DMS53 treated with DMSO at 0.1 percent for 48 hours (cell line): ENCODE measurements at regions not wholly inside any gene's neighbourhood (a gene's known extent, or its start where the extent isn't known, plus 50 kb on each side); places are given as distances from the start of the nearest gene placed in this dataset.

Experiments
- DNase-seq: peaks from one replicate; lab custom pipeline; 2025; ENCODE audit not compliant: unreplicated experiment; lab: John Stamatoyannopoulos, UW

DNA sequence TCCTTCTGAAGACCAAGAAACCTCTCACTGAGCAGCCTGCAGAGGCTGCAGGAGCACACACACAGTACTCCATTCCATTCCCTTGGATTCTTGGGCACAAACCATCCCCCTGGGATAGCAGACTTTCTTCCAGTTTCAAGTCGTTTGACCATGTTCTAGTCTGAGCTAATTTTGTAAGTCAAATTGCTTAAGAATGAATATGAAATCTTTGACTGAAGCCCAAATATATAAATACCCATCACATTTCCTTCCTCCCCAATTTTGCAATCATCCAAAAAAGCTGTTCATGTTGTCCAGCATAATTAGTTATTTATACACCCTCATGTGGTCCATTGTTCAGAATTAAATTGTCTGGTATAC lies 231.2 kb upstream of the TPRG1 start:
- DNase-seq = no peak

DNA sequence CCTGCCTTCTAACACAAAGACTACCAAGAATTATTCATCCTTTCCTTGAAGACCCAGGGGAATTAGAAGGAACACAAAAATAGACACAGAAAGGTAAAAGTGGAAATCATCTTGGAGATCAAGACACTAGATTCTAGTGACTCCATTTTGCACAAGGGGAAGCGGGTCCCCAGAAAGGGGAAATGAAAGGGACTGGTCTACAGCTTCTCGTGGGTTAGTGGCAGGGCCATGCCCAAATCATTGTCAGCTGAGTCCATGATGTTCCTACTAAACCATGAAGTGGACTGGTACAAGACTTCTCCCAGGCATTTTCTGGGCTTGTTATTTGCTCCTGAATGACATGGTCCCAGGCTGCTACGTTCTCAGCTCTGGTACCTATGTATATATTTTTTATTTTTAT lies 230.7 kb upstream of the TPRG1 start:
- no peak for DNase-seq

DNA sequence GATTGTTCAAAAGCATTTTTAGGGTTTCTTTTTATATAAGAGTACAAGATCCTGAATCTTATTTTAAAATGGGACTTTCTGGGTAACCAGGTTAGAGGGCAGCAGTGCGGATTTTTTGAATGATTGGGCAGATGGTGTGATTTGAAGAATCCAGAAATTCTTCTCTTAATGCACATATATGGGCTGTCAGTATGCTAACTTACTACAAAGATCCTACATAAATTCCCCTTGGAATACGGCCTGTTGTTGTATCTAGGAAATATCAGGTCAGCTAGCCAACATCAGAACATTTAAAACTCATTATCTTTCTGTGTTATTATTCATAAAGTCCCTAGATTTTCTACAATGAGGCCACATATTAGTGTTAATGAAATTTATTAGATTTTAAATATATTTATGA lies 229.6 kb upstream of the TPRG1 start:
- no peak for DNase-seq

DNA sequence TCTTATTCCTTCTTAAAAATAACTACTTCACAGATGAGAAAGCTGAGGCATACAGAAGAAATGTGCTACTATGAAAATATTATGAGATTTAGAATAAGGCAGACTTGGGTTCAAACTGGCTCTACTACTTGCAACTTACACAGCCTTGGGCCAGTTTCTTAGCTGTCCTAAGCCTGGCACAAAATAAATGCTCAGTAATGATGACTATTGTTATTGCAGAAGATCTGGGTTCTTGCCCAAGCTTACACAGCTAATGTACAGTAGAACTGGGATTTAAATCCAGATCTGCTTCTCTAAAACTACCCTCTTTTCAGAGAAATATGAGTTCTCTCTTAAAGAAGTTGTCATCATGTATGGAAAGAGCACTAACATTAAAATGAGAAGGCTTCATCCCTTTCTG lies 228.2 kb upstream of the TPRG1 start:
- DNase-seq = no peak

DNA sequence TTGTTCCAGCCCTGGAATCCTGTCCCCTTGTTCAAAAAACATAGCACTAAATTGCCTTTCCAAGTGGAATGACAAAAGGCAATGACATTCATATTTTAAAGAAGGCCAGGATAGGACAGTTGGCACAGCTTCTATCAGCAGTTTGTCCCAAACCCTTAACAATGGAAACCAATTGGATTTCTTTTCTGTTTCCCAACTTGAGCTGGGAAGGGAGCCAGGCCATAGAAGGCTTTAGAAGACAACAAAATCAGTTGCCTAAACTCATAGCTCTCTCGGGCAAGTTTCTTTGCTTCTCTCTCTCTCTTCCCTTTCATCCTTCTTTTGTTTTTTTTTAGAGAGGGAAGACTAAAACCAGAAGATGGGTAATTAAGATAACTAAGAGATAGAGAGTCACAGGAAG lies 227.7 kb upstream of the TPRG1 start:
- DNase-seq = no peak

DNA sequence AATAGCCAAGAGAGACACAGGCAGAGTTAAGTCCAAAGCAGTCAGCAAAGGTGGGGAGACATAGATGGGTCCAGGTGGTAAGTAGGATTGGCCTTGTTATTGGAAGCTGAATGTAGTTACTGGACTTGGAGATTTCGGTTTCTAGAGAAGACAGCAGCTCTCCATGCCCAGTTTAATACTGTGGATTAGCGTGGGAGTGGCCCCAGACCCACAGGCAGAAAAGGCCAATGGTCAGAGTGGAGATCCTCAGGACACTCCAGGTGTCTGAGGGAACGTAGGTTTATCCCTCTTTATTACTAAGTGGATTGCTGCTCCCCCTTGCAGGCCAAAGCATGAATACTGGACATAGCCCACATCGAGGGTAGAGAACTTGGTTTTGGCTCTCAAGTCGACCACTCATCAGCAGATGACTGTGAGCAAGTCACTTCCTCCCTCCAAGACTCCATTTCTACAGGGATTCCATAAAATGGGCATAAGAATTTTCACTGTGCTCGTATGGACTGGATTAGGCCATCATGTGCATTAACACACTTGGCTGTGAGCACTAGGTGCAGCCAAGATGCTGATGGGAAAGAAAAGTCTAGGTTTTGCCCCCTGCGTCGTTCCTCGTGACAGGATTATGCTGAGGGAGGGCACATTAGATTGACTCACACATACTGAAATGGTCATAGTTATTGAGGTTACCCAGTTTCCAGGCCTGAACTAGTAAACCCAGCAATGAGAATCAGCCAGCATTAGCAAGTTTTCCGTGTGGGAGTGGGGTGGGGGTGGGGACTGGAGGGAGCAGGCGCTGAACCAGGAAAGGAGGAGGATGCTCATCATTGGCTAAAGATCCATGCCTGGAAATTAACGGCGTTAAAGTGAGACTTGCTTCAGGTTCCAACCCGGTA lies 225.2 kb upstream of the TPRG1 start:
- DNase-seq = no peak

DNA sequence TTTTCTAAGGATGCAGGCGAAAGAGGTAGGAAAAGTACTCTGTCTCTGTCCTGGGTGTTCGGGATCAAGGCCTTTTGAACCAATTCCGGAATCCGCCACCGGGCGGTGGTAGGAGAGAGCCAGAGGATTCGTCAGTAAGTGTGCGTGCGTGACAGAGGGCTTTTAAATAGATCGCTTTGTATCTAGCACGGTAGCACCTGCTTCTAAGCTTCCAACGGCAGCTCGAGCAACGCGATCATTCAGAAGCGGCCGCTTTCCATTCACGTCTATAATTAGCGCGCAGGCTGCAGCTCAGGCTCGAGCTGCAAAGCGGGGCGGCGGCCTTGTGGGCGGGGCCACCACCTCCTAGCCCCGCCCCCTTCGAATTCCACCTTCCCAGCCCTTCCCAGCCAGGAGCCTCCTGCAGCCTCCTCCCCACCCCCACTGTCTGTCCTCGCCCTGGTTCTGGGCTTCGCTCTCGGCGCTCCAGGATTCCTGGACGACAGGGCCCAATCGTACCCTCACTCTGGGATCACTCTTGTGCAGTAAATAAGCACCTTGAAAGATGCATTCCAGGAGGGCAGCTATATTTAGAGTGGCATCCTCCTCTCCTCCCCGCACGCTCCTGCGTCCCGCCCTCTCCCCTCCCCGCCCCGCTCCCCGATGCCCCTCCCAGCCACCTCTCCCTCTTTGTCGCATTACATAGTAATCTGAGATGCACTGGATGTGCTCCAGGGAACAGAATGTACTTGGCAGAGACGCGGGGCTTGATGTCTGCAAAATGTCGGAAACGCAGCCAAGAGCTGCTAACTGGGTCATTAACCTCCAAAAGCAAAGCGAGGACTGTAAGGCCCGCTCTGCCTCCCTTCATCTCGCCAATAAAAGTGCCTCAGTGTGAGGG lies 224.1 kb upstream of the TPRG1 start:
- DNase-seq = peak; percentile 72

DNA sequence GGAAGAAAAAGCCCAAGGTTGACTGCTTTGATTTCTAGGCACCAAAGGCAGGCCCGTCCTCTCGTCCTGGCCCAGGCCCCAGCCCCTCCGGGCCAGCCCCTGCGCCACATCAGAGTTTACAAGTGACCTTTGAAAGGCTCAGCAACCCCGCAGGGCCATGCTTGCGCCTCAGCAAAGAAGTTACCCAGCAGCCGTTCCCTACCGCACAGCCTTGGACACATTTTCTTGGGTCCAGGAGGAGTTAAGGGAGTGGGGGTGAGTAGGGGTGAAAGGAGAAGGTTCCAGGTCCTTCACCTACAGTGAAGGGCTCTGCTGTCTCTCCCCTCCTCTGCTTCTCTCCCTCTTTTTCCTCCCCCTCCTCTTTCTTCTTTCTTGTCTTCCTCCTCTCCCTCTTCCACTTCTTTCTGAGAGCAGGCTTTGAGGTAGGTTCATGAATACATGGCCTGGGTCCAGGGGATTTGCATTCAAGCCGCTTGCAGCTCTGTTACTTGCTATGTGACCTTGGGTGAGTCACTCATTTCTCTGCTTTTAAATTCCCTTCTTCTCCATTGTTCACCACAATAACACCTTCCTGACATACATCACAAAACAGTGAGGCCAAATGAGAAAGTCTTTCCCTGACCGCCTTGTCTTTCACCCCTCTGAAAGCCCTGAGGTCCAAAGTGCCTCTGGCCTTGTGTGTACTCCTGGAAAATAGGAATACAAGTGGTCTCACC lies 223.3 kb upstream of the TPRG1 start:
- DNase-seq = no peak

DNA sequence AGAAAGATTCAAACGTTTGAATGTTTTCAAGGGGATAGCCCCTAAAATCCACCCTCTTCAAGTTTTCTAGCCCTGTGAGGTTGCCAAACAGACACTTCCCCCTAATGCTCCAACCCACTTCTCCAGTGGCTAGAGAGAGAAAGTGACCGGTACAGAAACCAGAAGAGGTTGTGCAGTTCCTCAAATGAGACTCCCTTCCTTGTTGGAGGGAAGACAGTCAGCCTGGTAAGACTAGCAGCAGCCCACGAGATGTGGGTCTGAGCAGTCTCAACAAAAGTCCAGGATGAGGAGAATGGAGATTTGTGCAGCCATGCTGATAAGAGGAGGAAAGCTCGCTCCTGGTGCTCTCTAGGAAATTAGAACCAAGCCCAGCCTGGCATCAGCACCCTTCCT lies 222.8 kb upstream of the TPRG1 start:
- DNase-seq = no peak

DNA sequence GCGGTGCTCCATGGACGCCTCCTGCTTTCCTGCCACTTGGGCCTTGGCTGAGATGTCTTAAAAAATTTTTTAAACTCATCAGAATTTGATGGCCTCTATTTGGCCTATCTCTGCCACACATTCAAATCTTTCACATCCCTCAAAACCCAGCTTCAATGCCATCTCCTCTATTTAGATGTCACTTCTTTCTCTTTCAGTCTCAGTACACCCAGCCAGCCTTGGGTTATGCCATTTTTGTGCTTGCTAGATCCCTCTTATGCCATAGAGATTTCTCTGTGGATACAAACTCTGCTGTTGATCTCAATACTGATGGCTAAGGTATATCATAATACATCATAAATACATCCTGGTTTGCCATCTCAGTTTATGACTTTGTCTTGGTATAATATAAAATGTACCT lies 222.3 kb upstream of the TPRG1 start:
- no peak for DNase-seq

DNA sequence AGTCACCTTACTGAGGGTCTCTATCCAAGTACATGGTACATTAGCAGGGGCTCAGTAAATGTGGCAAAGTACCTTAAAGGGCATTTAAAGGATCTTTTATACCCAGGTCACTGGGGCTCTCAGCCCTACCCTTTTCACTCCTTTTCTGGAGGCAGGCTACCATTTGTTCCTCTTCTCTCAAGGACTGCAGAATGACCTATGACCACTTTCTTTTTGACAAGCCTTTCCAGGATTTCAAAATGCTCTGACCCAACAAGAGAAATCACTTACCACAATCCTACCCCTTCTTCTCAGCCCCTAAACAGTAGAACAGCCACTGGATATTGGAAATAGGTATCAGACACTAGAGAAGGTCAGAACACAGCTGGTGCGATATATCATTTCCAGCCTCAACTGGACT lies 221.8 kb upstream of the TPRG1 start:
- no peak for DNase-seq

DNA sequence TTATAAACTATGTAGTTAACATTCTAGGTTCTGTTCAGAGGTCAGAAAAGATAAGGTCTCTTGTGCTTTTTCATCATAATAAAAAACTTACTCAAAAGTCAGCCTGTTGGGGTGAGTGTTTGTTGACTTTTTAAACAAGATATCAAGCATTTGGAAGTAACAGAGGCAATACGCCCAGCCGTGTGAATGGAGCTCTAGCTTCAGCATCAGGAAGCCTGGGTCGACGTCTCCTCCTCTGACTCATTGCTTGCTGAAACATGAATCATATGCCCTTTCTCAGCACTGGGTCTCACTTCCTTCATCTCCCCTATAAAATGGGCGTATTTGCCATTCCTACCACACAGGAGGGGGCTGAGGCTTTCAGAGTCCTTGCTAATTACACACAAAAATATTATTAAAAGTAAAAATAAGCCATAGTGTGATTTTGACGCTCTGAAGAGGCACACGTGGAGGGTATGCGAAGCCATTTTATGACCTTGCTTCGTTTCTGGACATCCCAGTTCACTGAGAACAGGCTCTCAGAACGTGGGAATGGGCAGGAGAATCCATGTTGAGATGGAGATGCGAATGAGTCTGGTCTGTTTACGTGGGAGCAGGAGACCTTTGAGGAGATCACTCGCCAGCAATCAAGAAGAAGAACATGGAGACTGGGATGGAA lies 220.8 kb upstream of the TPRG1 start:
- peak; percentile 36 for DNase-seq

DNA sequence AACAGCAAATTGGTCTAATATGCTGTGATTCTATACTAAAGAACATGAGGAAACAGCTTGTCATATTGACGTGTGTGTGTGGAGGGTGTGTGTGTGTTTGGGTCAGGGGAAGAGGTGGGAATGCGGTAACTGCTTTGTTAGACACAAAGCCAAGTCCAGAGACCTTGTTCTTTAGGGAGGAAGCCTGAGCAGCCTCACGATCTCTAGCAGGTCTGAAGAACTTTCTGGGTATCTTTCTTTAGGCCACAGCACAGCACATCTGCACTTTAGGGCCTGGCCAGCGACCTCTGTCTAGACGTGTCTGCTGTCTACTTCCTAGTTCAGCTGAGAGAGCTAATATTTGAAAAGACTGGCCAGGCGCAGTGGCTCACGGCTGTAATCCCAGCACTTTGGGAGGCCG lies 220.0 kb upstream of the TPRG1 start:
- no peak for DNase-seq

DNA sequence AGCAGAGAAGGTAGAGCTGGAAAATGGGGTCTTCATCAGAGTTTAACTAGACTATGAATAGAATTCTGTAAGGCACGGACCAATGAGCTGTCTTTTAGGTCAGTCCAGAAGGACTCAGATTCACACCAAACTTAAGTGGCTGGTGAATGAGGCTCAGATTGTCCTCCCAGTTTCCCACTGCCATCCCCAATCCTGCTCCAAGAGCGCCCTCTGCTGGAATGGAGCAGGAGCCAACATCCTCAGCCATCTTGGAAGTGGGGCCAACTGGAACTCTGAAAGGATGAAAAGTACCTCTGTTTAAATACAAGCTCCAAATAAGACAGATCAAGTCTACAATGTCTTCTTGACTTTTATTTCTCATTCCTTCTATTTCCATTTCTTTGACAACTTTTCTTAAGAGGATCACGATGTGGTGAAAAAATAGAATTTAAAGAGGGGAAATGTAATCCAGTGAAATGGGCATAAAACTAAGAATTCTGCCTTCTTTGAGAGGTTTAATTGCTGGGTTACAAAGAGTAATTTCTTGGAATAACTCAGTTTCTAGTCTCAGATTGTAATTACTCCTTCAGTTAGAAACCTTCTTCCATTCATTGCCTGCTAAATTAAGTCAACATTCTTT lies 217.1 kb upstream of the TPRG1 start:
- DNase-seq = peak; percentile 53

DNA sequence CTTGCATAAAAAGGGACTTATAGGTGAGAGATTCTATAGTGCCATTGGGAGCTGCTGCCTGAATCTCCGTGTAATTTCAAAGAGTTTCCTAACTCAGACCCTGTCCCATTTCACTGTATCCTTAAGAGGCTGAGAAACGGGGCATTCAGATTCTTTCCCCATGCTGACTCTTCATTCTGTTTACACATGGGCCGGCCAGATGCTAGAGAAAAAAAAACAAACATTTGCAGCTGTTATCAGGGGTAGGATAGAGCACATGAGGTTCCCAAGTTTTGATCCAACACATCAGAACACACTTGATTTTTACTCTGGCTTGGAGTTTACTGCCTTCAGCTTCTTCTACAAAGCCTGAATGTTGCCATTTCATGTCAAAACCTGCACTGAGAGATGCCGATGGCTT lies 215.9 kb upstream of the TPRG1 start:
- DNase-seq = no peak

DNA sequence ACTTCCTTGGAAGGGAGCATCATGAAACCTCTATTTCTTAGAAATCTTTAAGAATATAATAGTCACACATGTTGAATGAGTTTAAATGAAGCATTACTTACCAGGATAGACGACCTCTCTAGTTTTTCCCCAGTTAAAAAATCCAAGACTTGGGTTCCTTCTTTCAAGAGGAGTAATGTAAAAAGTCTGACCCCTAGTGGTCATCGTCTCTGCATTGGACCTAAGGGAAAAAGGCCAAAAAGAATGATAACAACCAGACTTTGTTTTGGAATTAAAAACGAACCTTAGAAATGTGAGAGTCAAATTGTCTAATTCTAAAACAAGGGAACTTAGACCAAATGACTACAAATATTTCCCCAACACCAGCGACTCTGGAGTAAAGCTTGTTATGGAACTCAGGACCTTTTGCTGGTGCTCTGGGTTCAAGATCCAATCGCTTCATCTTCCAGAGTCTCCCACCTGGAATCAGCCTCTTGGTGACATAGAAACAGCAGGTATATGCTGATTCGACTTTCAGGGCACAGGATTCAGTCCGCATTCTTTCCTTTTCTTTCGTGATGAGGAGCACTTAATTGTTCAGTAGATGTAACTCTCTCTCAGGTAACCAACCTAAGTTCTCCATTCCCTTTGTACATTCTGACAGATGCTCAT lies 214.8 kb upstream of the TPRG1 start:
- peak; percentile 20 for DNase-seq

DNA sequence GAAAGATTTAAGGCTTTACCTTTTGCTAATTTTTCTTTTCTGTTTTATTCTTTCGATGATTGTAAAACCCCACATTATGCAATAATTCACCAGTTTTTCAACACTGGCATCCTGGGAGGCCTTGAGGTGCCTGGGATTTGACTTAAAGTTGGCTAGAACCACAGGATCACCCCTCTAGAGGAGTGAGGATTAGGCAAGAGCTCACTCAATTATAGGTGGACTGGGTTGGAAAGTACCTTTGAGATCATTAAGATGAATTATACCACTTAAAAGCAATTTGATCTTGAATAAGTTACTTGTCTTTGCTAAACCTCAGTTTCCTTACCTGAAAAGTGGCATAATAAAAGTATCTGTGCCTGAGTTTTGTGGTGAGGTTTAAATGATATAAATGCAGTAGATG lies 212.8 kb upstream of the TPRG1 start:
- DNase-seq = no peak

DNA sequence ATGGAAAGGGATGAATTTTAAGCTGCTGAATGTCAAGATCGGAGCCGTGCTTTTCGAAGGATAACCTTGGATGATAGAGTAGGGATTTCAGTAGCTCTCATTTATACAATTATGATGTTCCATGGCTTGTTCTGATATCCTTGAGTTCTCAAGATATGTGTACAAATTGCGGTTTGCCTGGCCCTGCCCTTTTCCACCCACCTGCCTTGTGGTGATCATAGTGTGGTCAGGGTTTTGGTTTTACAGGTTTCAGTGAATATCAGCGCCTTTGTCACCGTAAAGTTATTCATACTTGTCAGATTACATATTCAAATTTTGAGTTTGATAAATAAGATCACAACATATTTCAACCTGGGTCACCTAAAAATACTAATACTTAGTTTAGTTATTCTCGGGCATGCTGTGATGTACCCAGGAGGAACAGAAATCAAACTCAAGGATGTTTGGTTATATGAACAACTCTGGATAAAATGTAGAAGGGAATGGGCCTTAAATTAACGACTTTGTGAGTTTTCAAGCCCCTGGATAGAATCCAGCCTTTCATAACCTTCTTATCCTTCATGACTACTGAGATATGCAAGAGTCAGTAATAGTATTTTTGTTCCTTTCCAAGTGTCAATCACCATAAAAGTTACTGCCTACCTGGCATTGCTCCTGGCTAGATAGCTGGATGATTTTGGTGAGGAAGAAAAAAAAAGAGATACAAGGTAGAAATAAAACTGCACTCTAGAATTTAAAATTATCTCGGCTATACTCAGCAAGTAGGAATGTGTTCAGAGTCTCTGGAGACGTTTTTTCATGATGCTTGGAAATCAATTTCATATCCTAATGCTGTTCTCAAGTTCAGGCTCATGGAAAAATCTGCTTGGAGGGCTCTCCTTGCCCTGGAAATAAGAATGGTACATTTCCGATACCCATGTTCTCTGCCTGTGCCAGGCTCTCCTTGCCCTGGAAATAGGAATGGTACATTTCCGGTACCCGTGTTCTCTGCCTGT lies 209.2 kb upstream of the TPRG1 start:
- no peak for DNase-seq

DNA sequence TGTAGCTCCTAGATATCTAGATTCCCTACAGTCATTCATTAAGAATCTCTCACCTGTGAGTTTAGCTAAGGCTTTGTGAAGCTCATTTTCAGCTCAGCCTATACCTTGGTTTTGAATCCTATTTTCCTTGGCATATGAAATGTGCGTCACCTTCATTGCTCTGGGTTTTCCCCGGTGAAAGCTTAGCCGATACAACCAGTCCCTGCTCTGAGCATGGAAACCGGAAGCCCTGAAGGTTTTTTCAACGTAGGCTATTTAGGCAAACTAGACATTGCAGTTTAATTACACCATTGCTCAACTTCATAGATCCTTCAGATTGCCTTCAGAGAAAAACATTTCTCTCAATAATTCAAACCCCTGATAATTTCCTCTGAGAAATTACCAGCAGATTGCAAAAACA lies 206.8 kb upstream of the TPRG1 start:
- no peak for DNase-seq
